ENCODE measurements at regions not wholly inside any gene's neighbourhood (a gene's known extent, or its start where the extent isn't known, plus 50 kb on each side); places are given as distances from the start of the nearest gene placed in this dataset.

GRCh38 chr19:28508666-28509065 is 704.3 kb downstream of the UQCRFS1 start:
- DNase-seq, result no peak
- no peak overlapping the region for H4K91ac ChIP-seq (ENCODE audit: insufficient read length, low read depth, low read length)
- no peak overlapping the region for H2BK5ac ChIP-seq (ENCODE audit: insufficient read length, low read length)
- Mint-ChIP-seq H3K4me3 (no peak overlapping the region), H3K36me3 (ENCODE audit: insufficient read depth in 1 of 3, low read depth in 3 of 3) (no peaks in the 10 kb centered on the region), H3K4me1 (peaks cover 8% of the 10 kb centered on the region in 2 experiments), H3K27me3 (ENCODE audit: low read depth) (peaks cover 7% of the 10 kb centered on the region), H3K27ac (no peak overlapping the region; a peak in 1 of 7 replicates), H3K9me3 (no peaks in the 10 kb centered on the region)
- H2BK15ac ChIP-seq (ENCODE audit: low read depth, low read length), result no peak overlapping the region
- no peak overlapping the region for H2BK20ac ChIP-seq (ENCODE audit: low read depth, low read length, poor library complexity, severe bottlenecking)
- no peak overlapping the region for H3K56ac ChIP-seq (ENCODE audit: insufficient read length, low read depth, low read length)
- no peak overlapping the region for H3T11ph ChIP-seq (ENCODE audit: low read length)
- no peaks in the 10 kb centered on the region for H3K79me1 ChIP-seq (ENCODE audit: insufficient read depth, low read depth, low read length, poor library complexity, severe bottlenecking)
- H2BK12ac ChIP-seq (ENCODE audit: insufficient read length, low read depth, low read length), result no peak overlapping the region
- H3K4me1 ChIP-seq (ENCODE audit: insufficient read depth, low read length), result no peaks in the 10 kb centered on the region
- no peak overlapping the region for H2BK120ac ChIP-seq (ENCODE audit: low read depth, low read length, poor library complexity, severe bottlenecking)
- H3K23ac ChIP-seq (ENCODE audit: insufficient read length, low read depth, low read length), result no peak overlapping the region
- H3K79me2 ChIP-seq (ENCODE audit: insufficient read depth, low read length), result no peaks in the 10 kb centered on the region
- H3K27ac ChIP-seq (ENCODE audit: insufficient read length, low read depth, low read length), result no peak overlapping the region
- H3K27me3 ChIP-seq (ENCODE audit: insufficient read depth, low read length), result no peaks in the 10 kb centered on the region
- no peak overlapping the region for H3K4ac ChIP-seq (ENCODE audit: low read depth, low read length)
- H4K8ac ChIP-seq (replicated peaks; ENCODE audit: insufficient read length, low read depth, low read length), result no peak overlapping the region
- no peak overlapping the region for H3K14ac ChIP-seq (ENCODE audit: insufficient read depth, low read length)
- TF ChIP-seq CTCF (conservative IDR thresholded peaks at IDR 0.05), result no peak
- H3K9ac ChIP-seq (ENCODE audit: extremely low read depth, insufficient read length, low read length), result no peak overlapping the region
- no peak overlapping the region for H3K4me2 ChIP-seq (ENCODE audit: insufficient read depth, insufficient read length, low read length)
- H4K5ac ChIP-seq (ENCODE audit: insufficient read length, low read depth, low read length), result no peak overlapping the region
- WGBS (ENCODE audit: extremely low coverage, insufficient read length, low lambda C conversion rate), result no CpG with 5 or more reads among the region's 3 CpGs
- no peaks in the 10 kb centered on the region for H4K20me1 ChIP-seq (ENCODE audit: control insufficient read depth, insufficient read depth, insufficient read length)
- no peaks in the 10 kb centered on the region for H3K23me2 ChIP-seq (ENCODE audit: insufficient read length, low read depth, low read length, poor library complexity, severe bottlenecking)
- no peak overlapping the region for H2AK5ac ChIP-seq (ENCODE audit: insufficient read length, low read length)
- no peaks in the 10 kb centered on the region for H3K9me3 ChIP-seq (ENCODE audit: control insufficient read depth, low read depth, low read length)
- H2AFZ ChIP-seq (ENCODE audit: low read length), result no peak overlapping the region
- H3K18ac ChIP-seq (ENCODE audit: insufficient read length, low read depth, low read length), result no peak overlapping the region
